Spleen (tissue), 11 donors: ENCODE measurements at regions not wholly inside any gene's neighbourhood (a gene's known extent, or its start where the extent isn't known, plus 50 kb on each side); places are given as distances from the start of the nearest gene placed in this dataset.

Experiments used
- DNase-seq: peaks from one replicate; pipeline ENCODE4 v3.0.0-alpha.2; 2020
- H3K27ac ChIP-seq, 8 donors: fragments of 200-600 bp; sonication (generic) in 7 of 8; 1 replicate in 4 of 8; 2 replicates in 4 of 8; pipeline versions ENCODE4 v1.5.0 to v1.8.0; 2016 to 2021; ENCODE audit warnings: inconsistent platforms in 4 of 8, mild to moderate bottlenecking in 4 of 8, moderate library complexity in 1 of 8
- H3K27me3 ChIP-seq, 7 donors: fragments of 200-600 bp; sonication (generic) in 6 of 7; replicated peaks in 1 of 7; 1 replicate in 4 of 7; 2 replicates in 3 of 7; pipeline versions ENCODE4 v1.5.0 to v1.8.0; 2016 to 2021; ENCODE audit warnings: inconsistent platforms in 3 of 7, mild to moderate bottlenecking in 1 of 7
- H3K36me3 ChIP-seq, 6 donors: fragments of 200-600 bp; sonication (generic) in 5 of 6; 1 replicate in 4 of 6; 2 replicates in 2 of 6; pipeline versions ENCODE4 v1.5.0 to v1.8.0; 2016 to 2021; ENCODE audit warnings: inconsistent platforms in 2 of 6
- H3K4me1 ChIP-seq, 6 donors: fragments of 200-600 bp; sonication (generic) in 5 of 6; 1 replicate in 3 of 6; 2 replicates in 3 of 6; pipeline versions ENCODE4 v1.5.0 to v1.8.0; 2016 to 2021; ENCODE audit warnings: inconsistent platforms in 3 of 6
- H3K4me3 ChIP-seq, 8 donors: fragments of 200-600 bp; sonication (generic) in 7 of 8; 1 replicate in 4 of 8; 2 replicates in 4 of 8; pipeline versions ENCODE4 v1.5.0 to v1.8.0; 2016 to 2021; ENCODE audit warnings: inconsistent platforms in 4 of 8, mild to moderate bottlenecking in 4 of 8, moderate library complexity in 2 of 8
- H3K9me3 ChIP-seq, 8 donors: fragments of 200-600 bp; sonication (generic) in 7 of 8; 1 replicate in 4 of 8; 2 replicates in 4 of 8; pipeline versions ENCODE4 v1.5.0 to v1.8.0; 2016 to 2021; ENCODE audit warnings: inconsistent platforms in 4 of 8
- CTCF ChIP-seq, 11 experiments: fragments of 200-600 bp in 7 of 11; fragments of 450-650 bp in 4 of 11; sonication (generic) in 4 of 11; IDR thresholded peaks in 8 of 11; conservative IDR thresholded peaks in 3 of 11; 1 replicate in 7 of 11; 2 replicates in 4 of 11; pipeline versions ENCODE4 v1.4.0 to v1.8.0; 2016 to 2021; ENCODE audit warnings: antibody characterized with exemption in 11 of 11, inconsistent platforms in 4 of 11, mild to moderate bottlenecking in 1 of 11
- POLR2A ChIP-seq, 3 donors: fragments of 450-650 bp; IDR thresholded peaks; one replicate each; pipeline ENCODE4 v1.5.1; 2017; ENCODE audit warnings: antibody characterized with exemption in 3 of 3, mild to moderate bottlenecking in 1 of 3
- POLR2AphosphoS5 ChIP-seq, 3 donors: sonication (generic); formaldehyde crosslinking; IDR thresholded peaks; one replicate each; pipeline ENCODE4 v1.5.1; 2017; ENCODE audit warnings: antibody characterized with exemption in 3 of 3
- WGBS, 5 donors: extraction: QIAGEN DNeasy Blood & Tissue Kit in 3 of 5; methylation state at CpG; one replicate each; pipeline versions ENCODE4 v1.1.5 to v1.1.7; 2013 to 2018; 5-methylcytosine and 5-hydroxymethylcytosine counted together
- intact Hi-C: fragments of 100-400 bp; cut with DNase I; formaldehyde crosslinking; loops from one replicate; pipeline ENCODE4 v1.15.0; 2023; ENCODE audit warnings: low total_unique reads
- donor health status: healthy with polysubstance abuse.
- donor health status: DM: no; HTN: no; CAD: no; lungs with moderate emphysema.
- donor health status: DM: no; HTN: no; CAD: no.
- donor health status: Bipolar disorder and iron deficiency.
- donor health status: healthy.
- donor health status: DM: no; HTN: no; CAD: no.
- donor health status: DM: yes; HTN: yes; CAD: no.

GRCh38 chr5:5980538-5980895 lies 397.8 kb downstream of the MED10 start:
- TF ChIP-seq POLR2A (IDR thresholded peaks at IDR 0.05) (no peak), CTCF (IDR thresholded peaks at IDR 0.05 in 8 of 11, conservative IDR thresholded peaks at IDR 0.05 in 3 of 11) (no peak), POLR2AphosphoS5 (IDR thresholded peaks at IDR 0.05) (no peak)
- Histone ChIP-seq H3K9me3 (no peaks in the 10 kb centered on the region), H3K27me3 (peaks cover 0 to 5% (median 0%) of the 10 kb centered on the region in 7 donors), H3K27ac (no peak overlapping the region), H3K4me1 (no peaks in the 10 kb centered on the region), H3K4me3 (no peak overlapping the region), H3K36me3 (no peaks in the 10 kb centered on the region)
- DNase-seq, result no peak
- WGBS, 5 donors, result 53 to 64% (median 54%) methylated on average over 4 of the region's 4 CpGs
- intact Hi-C loops, result no loop called here

GRCh38 chr5:5979761-5980537 lies 398.4 kb downstream of the MED10 start:
- Histone ChIP-seq H3K27me3 (peaks cover 0 to 5% (median 0%) of the 10 kb centered on the region in 7 donors), H3K36me3 (no peaks in the 10 kb centered on the region), H3K4me1 (no peaks in the 10 kb centered on the region), H3K27ac (no peak overlapping the region), H3K4me3 (no peak overlapping the region), H3K9me3 (no peaks in the 10 kb centered on the region)
- no peak for DNase-seq
- WGBS, 5 donors, result 39 to 59% (median 50%) methylated on average over 6 of the region's 6 CpGs
- intact Hi-C loops, result no loop called here
- TF ChIP-seq POLR2A (IDR thresholded peaks at IDR 0.05), result no peak
- no peak for TF ChIP-seq POLR2AphosphoS5 (IDR thresholded peaks at IDR 0.05)
- no peak for TF ChIP-seq CTCF (IDR thresholded peaks at IDR 0.05 in 8 of 11, conservative IDR thresholded peaks at IDR 0.05 in 3 of 11)

GRCh38 chr5:5979377-5979760 lies 399.0 kb downstream of the MED10 start:
- WGBS, 5 donors, result 71 to 81% (median 76%) methylated on average over 3 of the region's 3 CpGs

More at GRCh38 chr5:5979377-5979760, 399.0 kb downstream of the MED10 start:
- Histone ChIP-seq H3K9me3 (no peaks in the 10 kb centered on the region), H3K4me3 (no peak overlapping the region), H3K36me3 (no peaks in the 10 kb centered on the region), H3K27ac (no peak overlapping the region), H3K27me3 (peaks cover 0 to 5% (median 0%) of the 10 kb centered on the region in 7 donors), H3K4me1 (no peaks in the 10 kb centered on the region)
- TF ChIP-seq CTCF (IDR thresholded peaks at IDR 0.05 in 8 of 11, conservative IDR thresholded peaks at IDR 0.05 in 3 of 11) (no peak), POLR2A (IDR thresholded peaks at IDR 0.05) (no peak), POLR2AphosphoS5 (IDR thresholded peaks at IDR 0.05) (no peak)
- intact Hi-C loops, result no loop called here
- DNase-seq, result no peak
